ELR (cell line): ENCODE measurements at regions not wholly inside any gene's neighbourhood (a gene's known extent, or its start where the extent isn't known, plus 50 kb on each side); places are given as distances from the start of the nearest gene placed in this dataset.

ENCODE experiments used
- DNase-seq: peaks from one replicate; pipeline ENCODE4 v3.0.0-alpha.2; 2015; ENCODE audit warnings: low read depth

GRCh38 chr2:226078666-226079065, 679.2 kb downstream of the NYAP2 start:
- peak; percentile 66 for DNase-seq

- no peak for DNase-seq
These were observed 678.3 kb downstream of the NYAP2 start for GRCh38 chr2:226077841-226078240.

GRCh38 chr2:226077031-226077430, 677.5 kb downstream of the NYAP2 start:
- DNase-seq, result peak; percentile 69

GRCh38 chr2:226076529-226076928, 677.0 kb downstream of the NYAP2 start:
- no peak for DNase-seq

- no peak for DNase-seq
These were observed 674.9 kb downstream of the NYAP2 start for GRCh38 chr2:226074391-226074790.

GRCh38 chr2:226073496-226074160, 674.1 kb downstream of the NYAP2 start:
- DNase-seq, result no peak

- no peak for DNase-seq
These were observed 667.4 kb downstream of the NYAP2 start for GRCh38 chr2:226066873-226067272.

DNA sequence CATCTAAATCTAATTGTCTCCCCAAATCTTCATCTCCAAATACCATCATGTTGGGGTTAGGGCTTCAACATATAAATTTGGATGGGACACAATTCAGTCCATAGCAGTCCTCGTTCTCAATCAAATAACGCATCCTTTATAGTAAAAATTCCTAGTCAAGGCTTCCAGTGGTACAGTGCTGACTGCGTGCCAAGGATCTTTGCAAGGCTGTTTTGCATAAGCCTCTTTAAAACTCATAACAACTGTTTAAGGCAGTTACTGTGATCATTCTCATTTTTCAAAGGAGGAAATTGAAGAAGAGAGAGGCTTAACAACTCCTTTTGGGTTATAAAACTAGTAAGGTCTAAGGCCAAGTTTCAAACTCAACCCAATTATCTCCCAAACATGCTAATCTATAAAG, 666.9 kb downstream of the NYAP2 start:
- no peak for DNase-seq

GRCh38 chr2:226064932-226065570, 665.5 kb downstream of the NYAP2 start:
- no peak for DNase-seq

DNA sequence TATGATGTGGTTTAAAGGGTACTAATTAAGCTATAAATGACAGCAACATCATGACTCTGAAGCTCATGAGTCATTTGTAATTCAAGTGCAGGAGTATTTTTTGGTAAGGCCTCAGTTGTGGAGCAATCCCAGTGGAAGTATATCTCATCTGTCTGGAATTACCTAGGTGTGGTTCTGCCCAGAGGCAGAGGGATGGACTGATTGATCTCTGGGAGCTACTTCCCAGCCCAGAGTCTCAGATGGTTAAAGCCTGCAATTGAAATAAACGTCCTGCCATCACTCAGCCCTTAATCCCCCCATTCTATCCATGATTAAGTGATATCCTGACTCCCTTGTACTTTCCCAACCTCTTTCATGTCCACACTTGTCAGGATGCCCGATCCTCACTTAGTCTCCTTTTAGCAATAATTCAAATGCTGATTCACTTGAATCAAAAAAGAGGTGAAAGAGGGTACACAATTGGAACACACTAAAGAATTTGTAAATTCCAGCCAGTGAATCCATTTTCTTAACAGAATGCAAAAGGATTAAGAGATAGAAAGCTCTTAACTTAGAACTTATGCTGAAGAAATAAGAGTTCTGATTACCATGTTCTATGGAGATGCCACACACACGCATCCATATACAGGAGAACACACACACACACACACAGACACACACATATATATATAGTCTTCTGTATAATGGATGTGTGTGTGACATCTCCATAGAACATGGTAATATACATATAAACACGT, 664.4 kb downstream of the NYAP2 start:
- peak; percentile 82 for DNase-seq

- DNase-seq, result no peak
These were observed 660.6 kb downstream of the NYAP2 start for GRCh38 chr2:226059961-226060627.

GRCh38 chr2:226057914-226058313, 658.4 kb downstream of the NYAP2 start:
- DNase-seq, result no peak

GRCh38 chr2:226057365-226057764, 657.9 kb downstream of the NYAP2 start:
- DNase-seq, result no peak

- DNase-seq, result no peak
These were observed 653.4 kb downstream of the NYAP2 start for GRCh38 chr2:226052772-226053416.

DNA sequence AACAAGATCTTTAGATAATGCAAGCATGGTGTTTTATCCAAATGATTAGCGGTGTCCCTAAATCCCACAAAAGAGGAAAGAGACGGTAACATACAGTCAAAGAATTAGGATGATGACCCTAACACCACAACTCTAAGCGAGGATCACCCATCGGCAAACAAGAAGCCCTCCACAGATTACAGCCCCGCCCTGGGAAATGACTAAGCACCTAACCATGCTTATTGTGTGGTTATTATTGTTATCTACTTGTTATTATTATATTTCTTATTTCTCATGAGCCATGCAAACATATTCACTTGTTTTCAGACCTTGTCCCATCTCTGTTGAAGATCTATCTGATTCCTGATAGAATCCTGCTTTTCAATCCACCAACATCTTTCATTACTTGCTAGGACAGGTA, 651.3 kb downstream of the NYAP2 start:
- DNase-seq, result peak; percentile 68

- peak; percentile 65 for DNase-seq
These were observed 649.1 kb downstream of the NYAP2 start for GRCh38 chr2:226048611-226049010.

GRCh38 chr2:226045080-226045479, 645.6 kb downstream of the NYAP2 start:
- DNase-seq, result no peak

- DNase-seq, result no peak
These were observed 640.9 kb downstream of the NYAP2 start for GRCh38 chr2:226040344-226040900.

GRCh38 chr2:226037526-226037925, 638.0 kb downstream of the NYAP2 start:
- DNase-seq, result no peak

DNA sequence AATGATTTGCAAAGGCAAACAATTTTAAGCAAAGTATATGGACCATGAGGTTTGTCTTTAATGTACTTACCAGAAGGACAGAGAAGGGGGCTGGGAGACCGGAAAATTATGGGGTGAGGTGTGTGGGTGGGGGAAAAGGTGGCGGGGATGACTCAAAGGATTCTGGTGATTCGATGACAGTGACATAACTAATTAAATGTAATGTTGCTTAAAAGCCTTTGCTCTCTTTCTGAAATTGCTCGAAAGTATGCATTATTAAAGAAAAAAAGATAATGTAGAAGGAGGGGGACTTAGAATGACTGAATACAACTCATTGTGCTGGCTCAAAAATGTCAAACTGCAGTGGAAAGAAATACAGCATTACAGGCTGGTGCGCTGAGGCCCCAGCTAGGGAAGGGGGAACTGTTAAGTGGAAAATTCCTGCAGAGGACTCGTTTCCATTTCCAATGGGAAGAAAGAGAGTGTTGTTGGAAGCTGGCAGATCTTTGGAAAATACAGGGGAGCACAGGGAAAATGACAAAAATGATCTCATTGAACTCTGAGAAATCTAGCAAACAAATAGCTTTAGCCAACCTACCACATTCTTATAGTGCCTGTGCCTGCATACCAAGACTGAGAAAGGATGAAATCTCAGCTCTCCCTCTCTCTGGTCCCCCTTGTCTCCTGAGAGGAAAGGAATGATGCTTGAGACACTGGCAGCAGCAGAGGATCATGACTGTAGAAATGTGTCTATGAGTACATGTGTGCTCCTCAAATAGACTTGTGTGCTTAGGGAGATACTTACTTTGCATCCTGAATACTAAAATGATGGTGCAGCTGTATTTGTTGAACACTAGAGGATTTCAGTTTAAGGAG, 632.4 kb downstream of the NYAP2 start:
- peak; percentile 23 for DNase-seq
